H9 (cell line): ENCODE measurements at regions not wholly inside any gene's neighbourhood (a gene's known extent, or its start where the extent isn't known, plus 50 kb on each side); places are given as distances from the start of the nearest gene placed in this dataset.

Experiments
- DNase-seq: peaks from one replicate; pipeline ENCODE4 v3.0.0-alpha.2; 2017
- H2AFZ ChIP-seq: one replicate; pipeline ENCODE4 v1.6.1; 2013; ENCODE audit warnings: mild to moderate bottlenecking, low read length, control low read depth, moderate library complexity
- H2AK5ac ChIP-seq: 2 replicates; pipeline ENCODE4 v1.6.1; 2013; ENCODE audit warnings: low read length, control low read depth, mixed read lengths; ENCODE audit not compliant: insufficient read length
- H2BK120ac ChIP-seq: one replicate; pipeline ENCODE4 v1.6.1; 2013; ENCODE audit warnings: low read depth, mild to moderate bottlenecking, low read length, control low read depth, inconsistent platforms; ENCODE audit not compliant: poor library complexity, severe bottlenecking
- H2BK12ac ChIP-seq: 2 replicates; pipeline ENCODE4 v1.6.1; 2013; ENCODE audit warnings: low read length, control low read depth, mixed read lengths, low read depth; ENCODE audit not compliant: insufficient read length
- H2BK15ac ChIP-seq: 2 replicates; pipeline ENCODE4 v1.6.1; 2013; ENCODE audit warnings: low read depth, low read length, control low read depth
- H2BK20ac ChIP-seq: one replicate; pipeline ENCODE4 v1.6.1; 2013; ENCODE audit warnings: low read depth, mild to moderate bottlenecking, low read length, control low read depth, inconsistent platforms; ENCODE audit not compliant: poor library complexity, severe bottlenecking
- H2BK5ac ChIP-seq: 2 replicates; pipeline ENCODE4 v1.6.1; 2013; ENCODE audit warnings: low read length, control low read depth, mixed read lengths; ENCODE audit not compliant: insufficient read length
- H3K14ac ChIP-seq: 2 replicates; pipeline ENCODE4 v1.6.1; 2013; ENCODE audit warnings: low read length, control low read depth; ENCODE audit not compliant: insufficient read depth
- H3K18ac ChIP-seq: 2 replicates; pipeline ENCODE4 v1.6.1; 2013; ENCODE audit warnings: low read depth, mild to moderate bottlenecking, mixed read lengths, low read length, control low read depth; ENCODE audit not compliant: insufficient read length
- H3K23ac ChIP-seq: 2 replicates; pipeline ENCODE4 v1.6.1; 2013; ENCODE audit warnings: low read length, control low read depth, mixed read lengths, low read depth; ENCODE audit not compliant: insufficient read length
- H3K23me2 ChIP-seq: 2 replicates; pipeline ENCODE4 v1.6.1; 2013; ENCODE audit warnings: low read depth, mild to moderate bottlenecking, mixed read lengths, low read length, control low read depth; ENCODE audit not compliant: insufficient read length, poor library complexity, severe bottlenecking
- H3K27ac ChIP-seq: 2 replicates; pipeline ENCODE4 v1.5.1; 2013; ENCODE audit warnings: low read length, control low read depth, mixed read lengths, low read depth; ENCODE audit not compliant: insufficient read length
- H3K27me3 ChIP-seq: 2 replicates; pipeline ENCODE4 v1.6.1; 2013; ENCODE audit warnings: low read length, control low read depth, inconsistent platforms; ENCODE audit not compliant: insufficient read depth
- H3K4ac ChIP-seq: 2 replicates; pipeline ENCODE4 v1.6.1; 2013; ENCODE audit warnings: low read depth, mild to moderate bottlenecking, control low read depth, inconsistent platforms, low read length, moderate library complexity
- H3K4me1 ChIP-seq: 2 replicates; pipeline ENCODE4 v1.6.1; 2013; ENCODE audit warnings: low read length, control low read depth, inconsistent platforms; ENCODE audit not compliant: insufficient read depth
- H3K4me2 ChIP-seq: 2 replicates; pipeline ENCODE4 v1.6.1; 2013; ENCODE audit warnings: low read length, control low read depth, mixed read lengths; ENCODE audit not compliant: insufficient read length, insufficient read depth
- H3K56ac ChIP-seq: 2 replicates; pipeline ENCODE4 v1.6.1; 2013; ENCODE audit warnings: low read depth, mild to moderate bottlenecking, mixed read lengths, low read length, control low read depth; ENCODE audit not compliant: insufficient read length
- H3K79me1 ChIP-seq: 2 replicates; pipeline ENCODE4 v1.6.1; 2013; ENCODE audit warnings: low read depth, mild to moderate bottlenecking, moderate library complexity, low read length, control low read depth, inconsistent platforms; ENCODE audit not compliant: insufficient read depth, poor library complexity, severe bottlenecking
- H3K79me2 ChIP-seq: 2 replicates; pipeline ENCODE4 v1.6.1; 2013; ENCODE audit warnings: low read length, control low read depth, inconsistent platforms; ENCODE audit not compliant: insufficient read depth
- H3K9ac ChIP-seq: 2 replicates; pipeline ENCODE4 v1.6.1; 2013; ENCODE audit warnings: low read length, control low read depth, mixed read lengths; ENCODE audit not compliant: insufficient read length; ENCODE audit errors: extremely low read depth
- H3K9me3 ChIP-seq: one replicate; pipeline ENCODE4 v1.6.1; 2013; ENCODE audit warnings: low read depth, low read length, inconsistent platforms; ENCODE audit not compliant: control insufficient read depth
- H3T11ph ChIP-seq: one replicate; pipeline ENCODE4 v1.6.1; 2013; ENCODE audit warnings: mild to moderate bottlenecking, low read length, control low read depth, inconsistent platforms
- H4K20me1 ChIP-seq: one replicate; pipeline ENCODE4 v1.6.1; 2013; ENCODE audit not compliant: control insufficient read depth, insufficient read length, insufficient read depth
- H4K5ac ChIP-seq: 2 replicates; pipeline ENCODE4 v1.6.1; 2013; ENCODE audit warnings: low read depth, mild to moderate bottlenecking, mixed read lengths, low read length, control low read depth; ENCODE audit not compliant: insufficient read length
- H4K8ac ChIP-seq: replicated peaks from 2 replicates; pipeline ENCODE4 v1.6.1; 2013; ENCODE audit warnings: low read length, control low read depth, mixed read lengths, low read depth; ENCODE audit not compliant: insufficient read length
- H4K91ac ChIP-seq: 2 replicates; pipeline ENCODE4 v1.6.1; 2013; ENCODE audit warnings: low read depth, mild to moderate bottlenecking, moderate library complexity, mixed read lengths, low read length, control low read depth; ENCODE audit not compliant: insufficient read length
- H3K27ac Mint-ChIP-seq, 3 experiments: 2 replicates in 2 of 3; 3 replicates in 1 of 3; pipeline ENCODE4 v1.8.0; 2020 to 2021; ENCODE audit warnings: mixed read lengths in 3 of 3, mild to moderate bottlenecking in 1 of 3, moderate library complexity in 1 of 3
- H3K27me3 Mint-ChIP-seq: 2 replicates; pipeline ENCODE4 v1.8.0; 2021; ENCODE audit warnings: low read depth, mild to moderate bottlenecking, moderate library complexity, mixed read lengths
- H3K36me3 Mint-ChIP-seq, 3 experiments: 2 replicates in 2 of 3; 3 replicates in 1 of 3; pipeline ENCODE4 v1.8.0; 2020 to 2021; ENCODE audit warnings: low read depth in 3 of 3, mixed read lengths in 3 of 3; ENCODE audit not compliant: insufficient read depth in 1 of 3
- H3K4me1 Mint-ChIP-seq, 2 experiments: 2 replicates each; pipeline ENCODE4 v1.8.0; 2020; ENCODE audit warnings: mixed read lengths in 2 of 2
- H3K4me3 Mint-ChIP-seq, 2 experiments: 2 replicates in 1 of 2; 3 replicates in 1 of 2; pipeline ENCODE4 v1.8.0; 2020 to 2021; ENCODE audit warnings: mild to moderate bottlenecking in 2 of 2, mixed read lengths in 2 of 2, moderate library complexity in 1 of 2
- H3K9me3 Mint-ChIP-seq, 2 experiments: 2 replicates in 1 of 2; 3 replicates in 1 of 2; pipeline ENCODE4 v1.8.0; 2020; ENCODE audit warnings: mild to moderate bottlenecking in 2 of 2, mixed read lengths in 2 of 2, moderate library complexity in 1 of 2
- WGBS: extraction: QIAGEN DNeasy Blood & Tissue Kit; methylation state at CpG from one replicate; pipeline ENCODE4 v1.1.7; 2013; ENCODE audit warnings: missing lambda C conversion rate, low lambda C conversion rate, mixed read lengths; ENCODE audit not compliant: insufficient read length; ENCODE audit errors: extremely low coverage; 5-methylcytosine and 5-hydroxymethylcytosine counted together
- TF ChIP-seq, protein P1 (sequence below): fragments of 200-600 bp; sonication (generic); conservative IDR thresholded peaks from 3 replicates; pipeline ENCODE4 v1.8.0; 2021; ENCODE audit warnings: antibody characterized with exemption, mild to moderate bottlenecking

GRCh38 chr2:210938228-210938627 is 381.8 kb downstream of the CPS1 start:
- WGBS: no CpG with 5 or more reads among the region's 3 CpGs
- Histone ChIP-seq H4K8ac (no peak overlapping the region), H3K4me2 (no peak overlapping the region), H3K79me2 (no peaks in the 10 kb centered on the region), H3K18ac (no peak overlapping the region), H3K23ac (no peak overlapping the region), H3K27ac (no peak overlapping the region), H4K91ac (no peak overlapping the region), H3K4me1 (no peaks in the 10 kb centered on the region), H2AFZ (peak overlapping the region; percentile 62), H3K14ac (no peak overlapping the region), H2BK15ac (no peak overlapping the region), H3K56ac (no peak overlapping the region), H4K5ac (no peak overlapping the region), H3K9ac (no peak overlapping the region), H3K79me1 (no peaks in the 10 kb centered on the region), H3K27me3 (no peaks in the 10 kb centered on the region), H2BK20ac (no peak overlapping the region), H3K9me3 (no peaks in the 10 kb centered on the region), H2BK120ac (no peak overlapping the region), H3T11ph (no peak overlapping the region), H3K4ac (no peak overlapping the region), H2BK12ac (no peak overlapping the region), H3K23me2 (no peaks in the 10 kb centered on the region), H2AK5ac (no peak overlapping the region), H2BK5ac (no peak overlapping the region), H4K20me1 (no peaks in the 10 kb centered on the region)
- Mint-ChIP-seq H3K4me3 (no peak overlapping the region), H3K9me3 (peaks cover 3 to 8% of the 10 kb centered on the region in 2 experiments), H3K36me3 (peaks cover 4 to 11% (median 6%) of the 10 kb centered on the region in 3 experiments), H3K4me1 (peaks cover 3 to 4% of the 10 kb centered on the region in 2 experiments; a peak in 3 of 4 replicates), H3K27ac (peak overlapping the region in 1 of 3 experiments; percentile 35; a peak in 1 of 7 replicates), H3K27me3 (no peaks in the 10 kb centered on the region)
- no peak for DNase-seq
- TF ChIP-seq, protein P1, sequence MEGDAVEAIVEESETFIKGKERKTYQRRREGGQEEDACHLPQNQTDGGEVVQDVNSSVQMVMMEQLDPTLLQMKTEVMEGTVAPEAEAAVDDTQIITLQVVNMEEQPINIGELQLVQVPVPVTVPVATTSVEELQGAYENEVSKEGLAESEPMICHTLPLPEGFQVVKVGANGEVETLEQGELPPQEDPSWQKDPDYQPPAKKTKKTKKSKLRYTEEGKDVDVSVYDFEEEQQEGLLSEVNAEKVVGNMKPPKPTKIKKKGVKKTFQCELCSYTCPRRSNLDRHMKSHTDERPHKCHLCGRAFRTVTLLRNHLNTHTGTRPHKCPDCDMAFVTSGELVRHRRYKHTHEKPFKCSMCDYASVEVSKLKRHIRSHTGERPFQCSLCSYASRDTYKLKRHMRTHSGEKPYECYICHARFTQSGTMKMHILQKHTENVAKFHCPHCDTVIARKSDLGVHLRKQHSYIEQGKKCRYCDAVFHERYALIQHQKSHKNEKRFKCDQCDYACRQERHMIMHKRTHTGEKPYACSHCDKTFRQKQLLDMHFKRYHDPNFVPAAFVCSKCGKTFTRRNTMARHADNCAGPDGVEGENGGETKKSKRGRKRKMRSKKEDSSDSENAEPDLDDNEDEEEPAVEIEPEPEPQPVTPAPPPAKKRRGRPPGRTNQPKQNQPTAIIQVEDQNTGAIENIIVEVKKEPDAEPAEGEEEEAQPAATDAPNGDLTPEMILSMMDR: no peak
